GM19328 (cell line): ENCODE measurements at regions not wholly inside any gene's neighbourhood (a gene's known extent, or its start where the extent isn't known, plus 50 kb on each side); places are given as distances from the start of the nearest gene placed in this dataset.

Source experiments
- ATAC-seq: cut with Tn5 transposase; IDR thresholded peaks from one replicate; pipeline ENCODE4 v1.9.1; 2021; ENCODE audit warnings: mild to moderate bottlenecking, moderate library complexity; ENCODE audit not compliant: unreplicated experiment

- no peak for ATAC-seq
These were observed 123.8 kb upstream of the CACNA2D1 start for GRCh38 chr7:82567356-82567755.

- ATAC-seq = no peak
These were observed 123.2 kb upstream of the CACNA2D1 start for GRCh38 chr7:82566752-82567151.

- ATAC-seq = no peak
These were observed 119.3 kb upstream of the CACNA2D1 start for GRCh38 chr7:82562716-82563404.

- no peak for ATAC-seq
These were observed 115.7 kb upstream of the CACNA2D1 start for GRCh38 chr7:82559193-82559805.

- no peak for ATAC-seq
These were observed 106.2 kb upstream of the CACNA2D1 start for GRCh38 chr7:82549616-82550285.

GRCh38 chr7:82548141-82548688 is 104.6 kb upstream of the CACNA2D1 start:
- no peak for ATAC-seq

- ATAC-seq = no peak
These were observed 99.1 kb upstream of the CACNA2D1 start for GRCh38 chr7:82542665-82543064.

- no peak for ATAC-seq
These were observed 96.4 kb upstream of the CACNA2D1 start for GRCh38 chr7:82539969-82540368.

- ATAC-seq = no peak
These were observed 91.1 kb upstream of the CACNA2D1 start for GRCh38 chr7:82534684-82535083.

- no peak for ATAC-seq
These were observed 86.8 kb upstream of the CACNA2D1 start for GRCh38 chr7:82530361-82530760.

GRCh38 chr7:82528577-82529310 is 85.2 kb upstream of the CACNA2D1 start:
- no peak for ATAC-seq

- no peak for ATAC-seq
These were observed 84.3 kb upstream of the CACNA2D1 start for GRCh38 chr7:82527851-82528250.

- ATAC-seq = no peak
These were observed 78.4 kb upstream of the CACNA2D1 start for GRCh38 chr7:82521906-82522445.

- ATAC-seq = no peak
These were observed 73.5 kb upstream of the CACNA2D1 start for GRCh38 chr7:82517050-82517449.

- no peak for ATAC-seq
These were observed 68.0 kb upstream of the CACNA2D1 start for GRCh38 chr7:82511542-82511941.

- ATAC-seq = no peak
These were observed 64.5 kb upstream of the CACNA2D1 start for GRCh38 chr7:82507976-82508677.

- ATAC-seq = no peak
These were observed 63.9 kb upstream of the CACNA2D1 start for GRCh38 chr7:82507365-82507975.

GRCh38 chr7:82506702-82507101 is 63.1 kb upstream of the CACNA2D1 start:
- no peak for ATAC-seq

- ATAC-seq = no peak
These were observed 62.6 kb upstream of the CACNA2D1 start for GRCh38 chr7:82506208-82506607.

- ATAC-seq = no peak
These were observed 57.8 kb upstream of the CACNA2D1 start for GRCh38 chr7:82501346-82501745.
